HG03159 (cell line): ENCODE measurements at regions not wholly inside any gene's neighbourhood (a gene's known extent, or its start where the extent isn't known, plus 50 kb on each side); places are given as distances from the start of the nearest gene placed in this dataset.
"Not testable (repeated sequence)": the region's sequence is repeated elsewhere in the genome, so short reads cannot be mapped to it uniquely, and the experiment has no call there.

ENCODE experiments used
- ATAC-seq: cut with Tn5 transposase; IDR thresholded peaks from one replicate; pipeline ENCODE4 v1.9.1; 2021; ENCODE audit warnings: mild to moderate bottlenecking, moderate library complexity; ENCODE audit not compliant: unreplicated experiment

GRCh38 chr2:59250307-59250677 is 1009.2 kb upstream of the FANCL start:
- ATAC-seq: no peak

- no peak for ATAC-seq
Observed at GRCh38 chr2:59249441-59250306, 1008.5 kb upstream of the FANCL start.

GRCh38 chr2:59239146-59239545 is 998.0 kb upstream of the FANCL start:
- no peak for ATAC-seq

- no peak for ATAC-seq
Observed at GRCh38 chr2:59237311-59237710, 996.2 kb upstream of the FANCL start.

GRCh38 chr2:59236723-59237122 is 995.6 kb upstream of the FANCL start:
- no peak for ATAC-seq

- ATAC-seq: no peak
Observed at GRCh38 chr2:59233920-59234319, 992.8 kb upstream of the FANCL start.

- no peak for ATAC-seq
Observed at GRCh38 chr2:59233448-59233847, 992.3 kb upstream of the FANCL start.

GRCh38 chr2:59232394-59233165 is 991.5 kb upstream of the FANCL start:
- ATAC-seq: peak; percentile 95

- not testable (repeated sequence) for ATAC-seq
Observed at GRCh38 chr2:59226362-59226761, 985.2 kb upstream of the FANCL start.

- no peak for ATAC-seq
Observed at GRCh38 chr2:59223742-59224141, 982.6 kb upstream of the FANCL start.

GRCh38 chr2:59217360-59217759 is 976.2 kb upstream of the FANCL start:
- ATAC-seq: no peak

GRCh38 chr2:59206361-59206760 is 965.2 kb upstream of the FANCL start:
- no peak for ATAC-seq

GRCh38 chr2:59204040-59204439 is 962.9 kb upstream of the FANCL start:
- ATAC-seq: no peak

GRCh38 chr2:59196491-59196890 is 955.4 kb upstream of the FANCL start:
- ATAC-seq: no peak

GRCh38 chr2:59195851-59196250 is 954.7 kb upstream of the FANCL start:
- ATAC-seq: no peak

- ATAC-seq: no peak
Observed at GRCh38 chr2:59191781-59192180, 950.7 kb upstream of the FANCL start.

GRCh38 chr2:59190518-59190917 is 949.4 kb upstream of the FANCL start:
- ATAC-seq: no peak

- no peak for ATAC-seq
Observed at GRCh38 chr2:59184276-59185020, 943.3 kb upstream of the FANCL start.

GRCh38 chr2:59183070-59183469 is 941.9 kb upstream of the FANCL start:
- no peak for ATAC-seq

GRCh38 chr2:59182249-59182648 is 941.1 kb upstream of the FANCL start:
- ATAC-seq: no peak

GRCh38 chr2:59181347-59181746 is 940.2 kb upstream of the FANCL start:
- ATAC-seq: no peak
